LNCaP clone FGC (cell line): ENCODE measurements at regions not wholly inside any gene's neighbourhood (a gene's known extent, or its start where the extent isn't known, plus 50 kb on each side); places are given as distances from the start of the nearest gene placed in this dataset.

Source experiments
- DNase-seq: peaks from one replicate; pipeline ENCODE4 v3.0.0-alpha.2; 2011; ENCODE audit warnings: low read depth
- H3K4me3 ChIP-seq: 2 replicates; pipeline ENCODE4 v1.5.1; 2011; ENCODE audit warnings: mild to moderate bottlenecking, low read depth, low read length, control low read depth
- TF ChIP-seq, protein P1 (sequence below): IDR thresholded peaks from 2 replicates; pipeline ENCODE4 v1.5.1; 2012; ENCODE audit warnings: mild to moderate bottlenecking; ENCODE audit not compliant: control insufficient read depth, insufficient read depth; ENCODE audit errors: extremely low read depth

DNA sequence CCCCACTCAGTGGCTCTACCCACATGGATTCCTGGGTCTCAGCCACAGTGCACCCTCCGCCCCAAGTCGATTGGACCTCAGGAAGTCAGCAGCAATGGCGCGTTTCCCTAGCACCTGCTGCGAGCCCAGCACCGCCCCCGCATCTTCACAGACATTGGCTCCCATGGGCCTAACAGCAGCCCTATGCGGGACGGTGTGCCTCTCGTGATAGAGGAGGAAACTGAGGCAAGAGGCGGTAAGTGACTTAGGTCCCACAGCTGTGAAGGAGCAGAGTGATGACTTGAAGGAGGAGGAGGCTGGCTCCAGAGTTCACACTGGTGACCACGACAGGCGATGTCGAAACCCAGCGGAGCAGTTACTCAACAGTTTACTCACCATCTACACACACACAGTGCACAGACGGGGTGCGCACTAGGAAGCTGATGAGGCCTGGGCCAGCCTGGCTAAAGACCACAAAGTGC is 104.5 kb upstream of the SOX1 start:
- no peak overlapping the region for H3K4me3 ChIP-seq
- DNase-seq, result no peak
- TF ChIP-seq, protein P1, sequence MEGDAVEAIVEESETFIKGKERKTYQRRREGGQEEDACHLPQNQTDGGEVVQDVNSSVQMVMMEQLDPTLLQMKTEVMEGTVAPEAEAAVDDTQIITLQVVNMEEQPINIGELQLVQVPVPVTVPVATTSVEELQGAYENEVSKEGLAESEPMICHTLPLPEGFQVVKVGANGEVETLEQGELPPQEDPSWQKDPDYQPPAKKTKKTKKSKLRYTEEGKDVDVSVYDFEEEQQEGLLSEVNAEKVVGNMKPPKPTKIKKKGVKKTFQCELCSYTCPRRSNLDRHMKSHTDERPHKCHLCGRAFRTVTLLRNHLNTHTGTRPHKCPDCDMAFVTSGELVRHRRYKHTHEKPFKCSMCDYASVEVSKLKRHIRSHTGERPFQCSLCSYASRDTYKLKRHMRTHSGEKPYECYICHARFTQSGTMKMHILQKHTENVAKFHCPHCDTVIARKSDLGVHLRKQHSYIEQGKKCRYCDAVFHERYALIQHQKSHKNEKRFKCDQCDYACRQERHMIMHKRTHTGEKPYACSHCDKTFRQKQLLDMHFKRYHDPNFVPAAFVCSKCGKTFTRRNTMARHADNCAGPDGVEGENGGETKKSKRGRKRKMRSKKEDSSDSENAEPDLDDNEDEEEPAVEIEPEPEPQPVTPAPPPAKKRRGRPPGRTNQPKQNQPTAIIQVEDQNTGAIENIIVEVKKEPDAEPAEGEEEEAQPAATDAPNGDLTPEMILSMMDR, result no peak

DNA sequence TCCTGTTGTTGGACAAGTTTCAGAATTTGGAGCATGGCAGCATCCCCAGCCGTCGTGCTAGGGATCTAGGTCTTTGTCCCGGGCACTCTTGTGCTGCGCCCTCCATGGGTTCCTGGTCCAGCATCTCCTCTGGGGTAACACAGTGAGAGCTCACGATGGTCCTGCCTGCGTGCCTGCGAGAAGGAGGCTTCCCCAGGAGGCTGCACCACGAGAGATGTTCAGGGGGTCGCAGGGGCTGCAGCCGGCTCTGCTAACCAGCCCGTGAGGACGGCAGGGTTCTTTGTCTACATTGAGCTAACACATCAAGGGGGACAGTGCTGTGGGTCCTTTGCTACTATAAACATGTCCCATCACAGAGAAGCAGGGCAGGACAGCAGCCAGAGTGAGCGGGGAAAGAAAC is 103.9 kb upstream of the SOX1 start:
- TF ChIP-seq, protein P1, result no peak
- no peak overlapping the region for H3K4me3 ChIP-seq
- DNase-seq, result no peak

DNA sequence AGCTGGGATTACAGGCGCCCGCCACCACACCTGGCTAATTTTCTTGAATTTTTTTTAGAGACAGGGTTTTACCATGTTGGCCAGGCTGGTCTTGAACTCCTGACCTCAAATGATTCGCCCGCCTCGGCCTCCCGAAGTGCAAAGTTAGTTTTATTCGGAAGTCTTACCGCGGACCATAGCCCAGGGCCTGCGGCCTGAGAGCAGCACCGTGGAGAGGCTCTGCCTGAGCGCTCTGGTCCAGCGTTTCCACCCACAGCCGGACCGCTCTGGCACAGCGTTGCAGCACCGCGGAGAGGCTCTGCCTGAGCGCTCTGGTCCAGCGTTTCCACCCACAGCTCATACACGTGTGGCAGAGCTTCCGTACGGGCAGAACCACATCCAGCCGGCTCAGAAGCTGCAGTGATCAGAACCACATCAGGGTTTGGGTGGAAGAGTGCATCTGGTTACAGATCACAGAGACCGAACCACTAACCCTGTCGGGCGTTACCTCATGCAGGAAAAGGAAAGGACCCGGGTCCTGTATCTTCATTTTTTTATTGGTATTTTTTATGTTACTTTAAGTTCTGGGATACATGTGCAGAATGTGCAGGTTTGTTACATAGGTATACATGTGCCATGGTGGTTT is 102.4 kb upstream of the SOX1 start:
- TF ChIP-seq, protein P1, result no peak
- DNase-seq, result no peak
- H3K4me3 ChIP-seq, result no peak overlapping the region

DNA sequence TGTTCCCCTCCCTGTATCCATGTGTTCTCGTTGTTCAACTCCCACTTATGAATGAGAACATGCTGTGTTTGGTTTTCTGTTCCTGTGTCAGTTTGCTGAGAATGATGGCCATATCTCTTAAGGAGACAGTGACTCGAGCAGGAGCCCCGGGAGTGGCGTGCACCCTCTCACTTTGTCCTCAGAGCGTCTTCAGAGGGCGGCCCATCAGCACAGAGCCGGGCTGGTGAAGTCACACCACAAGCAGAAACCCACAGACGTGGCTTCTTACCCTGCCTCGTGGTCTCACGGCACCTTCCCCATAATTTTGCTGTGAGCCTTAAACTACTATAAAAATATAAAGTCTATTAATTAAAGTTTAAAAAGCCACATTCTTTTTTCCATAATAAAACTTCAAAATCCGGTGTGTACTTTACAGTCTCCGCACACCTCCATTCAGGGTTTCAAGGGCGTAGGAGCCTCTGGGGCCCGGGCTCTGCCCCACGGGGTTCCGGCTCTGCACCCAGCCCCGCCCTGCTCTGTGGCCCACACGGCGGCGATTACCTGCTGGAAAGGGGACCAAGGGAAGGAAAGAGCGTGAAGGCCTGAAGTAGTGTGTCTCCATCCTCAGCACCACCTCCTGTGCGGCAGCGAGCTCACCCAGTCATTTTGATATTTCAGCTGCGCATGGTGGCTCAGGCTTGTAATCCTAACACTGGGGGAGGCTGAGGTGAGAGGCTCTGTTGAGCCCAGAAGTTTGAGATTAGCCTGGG is 101.3 kb upstream of the SOX1 start:
- TF ChIP-seq, protein P1, result no peak
- no peak overlapping the region for H3K4me3 ChIP-seq
- no peak for DNase-seq

DNA sequence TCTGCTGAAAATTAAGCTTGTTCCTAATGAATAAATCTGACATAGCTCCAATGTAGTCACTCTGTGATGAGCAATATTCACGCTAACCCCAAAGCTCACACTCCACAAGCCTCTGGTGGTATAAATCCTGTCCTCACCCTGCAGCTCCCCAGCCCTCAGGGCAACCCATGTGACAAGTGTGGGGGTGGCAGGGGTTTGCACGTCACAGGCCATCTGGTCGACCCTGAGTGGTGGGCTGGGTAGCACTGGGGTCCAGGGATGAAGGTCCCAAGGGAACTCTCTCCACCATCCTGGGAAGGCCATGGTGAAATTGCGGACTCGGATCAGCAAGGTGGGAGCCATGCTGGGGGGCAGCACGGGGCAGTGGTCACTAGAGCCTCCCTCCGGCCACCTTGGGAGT is 100.0 kb upstream of the SOX1 start:
- TF ChIP-seq, protein P1, result no peak

DNA sequence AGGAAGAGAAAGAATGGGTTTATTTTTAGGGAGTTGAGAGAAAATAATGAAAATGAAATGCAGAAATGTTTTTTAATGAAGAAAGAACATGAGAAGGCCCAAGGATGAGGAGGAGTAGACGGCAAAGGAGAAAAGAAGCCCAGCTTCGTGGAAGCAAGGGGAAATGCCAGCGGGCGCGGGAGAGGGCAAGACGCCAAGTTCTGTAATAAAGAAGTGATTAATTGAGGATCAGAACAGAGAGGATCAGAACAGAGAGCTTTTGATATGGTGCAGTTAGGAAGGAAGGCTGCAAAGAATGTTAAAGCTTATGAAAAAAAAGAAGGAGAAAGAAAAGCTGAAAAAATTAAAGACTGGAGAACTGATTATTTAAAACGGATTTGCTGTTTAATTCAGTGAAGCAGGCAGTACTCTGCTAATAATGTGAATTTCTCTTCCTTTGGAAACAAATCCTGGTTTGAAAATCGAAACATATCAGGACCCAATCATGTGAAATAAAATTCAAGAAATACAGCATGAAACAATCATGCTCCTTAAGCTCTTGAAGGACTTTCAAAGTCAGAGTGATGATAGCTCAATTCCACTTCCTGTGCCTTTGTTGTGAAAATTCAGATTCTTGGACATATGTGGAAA is 99.3 kb upstream of the SOX1 start:
- no peak overlapping the region for H3K4me3 ChIP-seq
- TF ChIP-seq, protein P1, result no peak
- no peak for DNase-seq

More for the DNA sequence above, 100.0 kb upstream of the SOX1 start:
- no peak overlapping the region for H3K4me3 ChIP-seq
- DNase-seq, result no peak
